Thyroid gland (tissue), 4 donors: ENCODE measurements at regions not wholly inside any gene's neighbourhood (a gene's known extent, or its start where the extent isn't known, plus 50 kb on each side); places are given as distances from the start of the nearest gene placed in this dataset.

Source experiments
- DNase-seq, 2 donors: peaks; one replicate each; pipeline ENCODE4 v3.0.0-alpha.2; 2019
- H3K27ac ChIP-seq, 3 donors: fragments of 200-600 bp; sonication (generic); 1 replicate in 2 of 3; 2 replicates in 1 of 3; pipeline ENCODE4 v1.5.1; 2016 to 2019; ENCODE audit warnings: mild to moderate bottlenecking in 1 of 3, moderate library complexity in 1 of 3
- H3K27me3 ChIP-seq: fragments of 200-600 bp; sonication (generic); one replicate; pipeline ENCODE4 v1.5.1; 2019
- H3K36me3 ChIP-seq, 2 donors: fragments of 200-600 bp; sonication (generic); one replicate each; pipeline ENCODE4 v1.5.1; 2016 to 2019
- H3K4me1 ChIP-seq, 2 donors: fragments of 200-600 bp; sonication (generic); one replicate each; pipeline ENCODE4 v1.5.1; 2017 to 2019
- H3K4me3 ChIP-seq, 3 donors: fragments of 200-600 bp; sonication (generic); replicated peaks in 1 of 3; 1 replicate in 2 of 3; 2 replicates in 1 of 3; pipeline ENCODE4 v1.5.1; 2016; ENCODE audit warnings: mild to moderate bottlenecking in 1 of 3
- H3K9me3 ChIP-seq: fragments of 200-600 bp; sonication (generic); one replicate; pipeline ENCODE4 v1.5.1; 2017
- CTCF ChIP-seq, 6 experiments: fragments of 200-600 bp in 3 of 6; fragments of 450-650 bp in 3 of 6; sonication (generic) in 3 of 6; IDR thresholded peaks; one replicate each; pipeline ENCODE4 v1.5.1; 2016 to 2019; ENCODE audit warnings: antibody characterized with exemption in 6 of 6, mild to moderate bottlenecking in 2 of 6, inconsistent platforms in 1 of 6, moderate library complexity in 1 of 6
- POLR2A ChIP-seq, 2 donors: fragments of 450-650 bp; IDR thresholded peaks; one replicate each; pipeline ENCODE4 v1.6.1; 2017; ENCODE audit warnings: antibody characterized with exemption in 2 of 2, mild to moderate bottlenecking in 2 of 2, moderate library complexity in 1 of 2
- WGBS, 2 donors: methylation state at CpG; one replicate each; pipeline ENCODE4 v1.1.5; 2017; 5-methylcytosine and 5-hydroxymethylcytosine counted together
- intact Hi-C: fragments of 100-400 bp; cut with DNase I; formaldehyde crosslinking; loops from one replicate; pipeline ENCODE4 v1.15.1; 2023

- H3K27ac ChIP-seq: no peak overlapping the region
- TF ChIP-seq CTCF (IDR thresholded peaks at IDR 0.05): no peak
- no peak for TF ChIP-seq POLR2A (IDR thresholded peaks at IDR 0.05)
- no peaks in the 10 kb centered on the region for H3K4me1 ChIP-seq
- no peaks in the 10 kb centered on the region for H3K27me3 ChIP-seq
- no peak for DNase-seq
- no peak overlapping the region for H3K4me3 ChIP-seq
- H3K36me3 ChIP-seq: no peaks in the 10 kb centered on the region
- intact Hi-C loops: no loop called here
- WGBS, 2 donors: 65 to 74% methylated on average over 1 of the region's 1 CpG
- H3K9me3 ChIP-seq: peaks cover 3% of the 10 kb centered on the region
These were observed 245.2 kb upstream of the ADAMTS3 start for GRCh38 chr4:72814241-72814640.

GRCh38 chr4:72809208-72809607, 240.2 kb upstream of the ADAMTS3 start:
- no peak overlapping the region for H3K4me3 ChIP-seq
- WGBS, 2 donors: 80 to 84% methylated on average over 1 of the region's 1 CpG

GRCh38 chr4:72805284-72805683, 236.3 kb upstream of the ADAMTS3 start:
- Histone ChIP-seq H3K4me1 (no peaks in the 10 kb centered on the region), H3K36me3 (no peaks in the 10 kb centered on the region), H3K4me3 (no peak overlapping the region), H3K27me3 (no peaks in the 10 kb centered on the region), H3K9me3 (peaks cover 3% of the 10 kb centered on the region), H3K27ac (no peak overlapping the region)
- intact Hi-C loops: no loop called here
- no peak for TF ChIP-seq CTCF (IDR thresholded peaks at IDR 0.05)
- DNase-seq: no peak
- 71 to 82% methylated on average over 2 of the region's 2 CpGs for WGBS, 2 donors

More at GRCh38 chr4:72809208-72809607, 240.2 kb upstream of the ADAMTS3 start:
- no peaks in the 10 kb centered on the region for H3K27me3 ChIP-seq
- H3K27ac ChIP-seq: no peak overlapping the region
- TF ChIP-seq CTCF (IDR thresholded peaks at IDR 0.05): no peak
- no peak for TF ChIP-seq POLR2A (IDR thresholded peaks at IDR 0.05)
- intact Hi-C loops: no loop called here
- DNase-seq: no peak
- H3K4me1 ChIP-seq: no peaks in the 10 kb centered on the region
- H3K36me3 ChIP-seq: no peaks in the 10 kb centered on the region
- peaks cover 3% of the 10 kb centered on the region for H3K9me3 ChIP-seq

- DNase-seq: no peak
- H3K36me3 ChIP-seq: no peaks in the 10 kb centered on the region
- intact Hi-C loops: no loop called here
- H3K27me3 ChIP-seq: no peaks in the 10 kb centered on the region
- no peak overlapping the region for H3K27ac ChIP-seq
- no peak overlapping the region for H3K4me3 ChIP-seq
- WGBS, 2 donors: 86 to 90% methylated on average over 1 of the region's 1 CpG
- no peaks in the 10 kb centered on the region for H3K9me3 ChIP-seq
- no peaks in the 10 kb centered on the region for H3K4me1 ChIP-seq
- TF ChIP-seq POLR2A (IDR thresholded peaks at IDR 0.05) (no peak), CTCF (IDR thresholded peaks at IDR 0.05) (no peak)
These were observed 228.5 kb upstream of the ADAMTS3 start for GRCh38 chr4:72797486-72797885.

- 43 to 67% methylated on average over 2 of the region's 2 CpGs for WGBS, 2 donors
- H3K27ac ChIP-seq: no peak overlapping the region
These were observed 222.0 kb upstream of the ADAMTS3 start for GRCh38 chr4:72791054-72791453.

More at GRCh38 chr4:72791054-72791453, 222.0 kb upstream of the ADAMTS3 start:
- Histone ChIP-seq H3K4me1 (no peaks in the 10 kb centered on the region), H3K27me3 (no peaks in the 10 kb centered on the region), H3K9me3 (no peaks in the 10 kb centered on the region), H3K4me3 (no peak overlapping the region), H3K36me3 (no peaks in the 10 kb centered on the region)
- intact Hi-C loops: no loop called here
- TF ChIP-seq POLR2A (IDR thresholded peaks at IDR 0.05) (no peak), CTCF (IDR thresholded peaks at IDR 0.05) (no peak)
- DNase-seq: no peak
